ENCODE measurements at regions not wholly inside any gene's neighbourhood (a gene's known extent, or its start where the extent isn't known, plus 50 kb on each side); places are given as distances from the start of the nearest gene placed in this dataset.

DNA sequence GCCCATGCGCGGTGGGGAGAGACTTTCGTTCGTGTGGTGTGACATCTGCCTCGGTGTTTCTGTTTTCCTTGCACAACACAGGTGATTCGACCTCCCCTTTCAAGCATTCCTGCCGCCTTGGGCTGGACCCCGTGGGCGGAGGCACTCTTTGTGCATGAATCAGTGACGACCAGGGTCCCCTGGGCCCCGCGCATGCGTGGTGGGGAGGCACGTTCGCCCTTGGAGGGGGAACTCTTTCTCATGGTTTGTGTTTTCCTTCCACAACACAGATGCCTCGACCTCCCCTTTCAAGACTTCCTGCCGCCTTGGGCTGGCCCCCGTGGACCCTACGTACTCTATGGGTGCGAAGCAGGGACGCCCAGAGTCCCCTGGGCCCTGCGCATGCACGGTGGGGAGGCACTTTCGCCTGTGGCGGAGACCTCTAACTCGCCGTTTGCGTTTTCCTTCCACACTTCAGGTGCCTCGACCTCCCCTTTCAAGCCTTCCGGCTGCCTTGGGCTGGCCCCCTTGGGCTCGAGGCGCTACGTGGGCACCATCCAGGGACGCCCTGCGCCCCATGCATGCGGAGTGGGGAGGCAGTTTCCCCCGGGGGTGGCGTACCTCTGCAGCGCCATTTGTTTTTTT is 340.9 kb downstream of the ALG10 start:
- TF ChIP-seq, protein P1, sequence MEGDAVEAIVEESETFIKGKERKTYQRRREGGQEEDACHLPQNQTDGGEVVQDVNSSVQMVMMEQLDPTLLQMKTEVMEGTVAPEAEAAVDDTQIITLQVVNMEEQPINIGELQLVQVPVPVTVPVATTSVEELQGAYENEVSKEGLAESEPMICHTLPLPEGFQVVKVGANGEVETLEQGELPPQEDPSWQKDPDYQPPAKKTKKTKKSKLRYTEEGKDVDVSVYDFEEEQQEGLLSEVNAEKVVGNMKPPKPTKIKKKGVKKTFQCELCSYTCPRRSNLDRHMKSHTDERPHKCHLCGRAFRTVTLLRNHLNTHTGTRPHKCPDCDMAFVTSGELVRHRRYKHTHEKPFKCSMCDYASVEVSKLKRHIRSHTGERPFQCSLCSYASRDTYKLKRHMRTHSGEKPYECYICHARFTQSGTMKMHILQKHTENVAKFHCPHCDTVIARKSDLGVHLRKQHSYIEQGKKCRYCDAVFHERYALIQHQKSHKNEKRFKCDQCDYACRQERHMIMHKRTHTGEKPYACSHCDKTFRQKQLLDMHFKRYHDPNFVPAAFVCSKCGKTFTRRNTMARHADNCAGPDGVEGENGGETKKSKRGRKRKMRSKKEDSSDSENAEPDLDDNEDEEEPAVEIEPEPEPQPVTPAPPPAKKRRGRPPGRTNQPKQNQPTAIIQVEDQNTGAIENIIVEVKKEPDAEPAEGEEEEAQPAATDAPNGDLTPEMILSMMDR (IDR thresholded peaks at IDR 0.05): no peak
- TF ChIP-seq POLR2A (IDR thresholded peaks at IDR 0.05): no peak
